Vagina (tissue), 2 donors: ENCODE measurements at regions not wholly inside any gene's neighbourhood (a gene's known extent, or its start where the extent isn't known, plus 50 kb on each side); places are given as distances from the start of the nearest gene placed in this dataset.

Source experiments
- POLR2A ChIP-seq, 2 donors: fragments of 450-650 bp; IDR thresholded peaks; one replicate each; pipeline ENCODE4 v1.6.1; 2017; ENCODE audit warnings: antibody characterized with exemption in 2 of 2, mild to moderate bottlenecking in 2 of 2, moderate library complexity in 2 of 2
- POLR2AphosphoS5 ChIP-seq, 2 donors: sonication (generic); formaldehyde crosslinking; IDR thresholded peaks; one replicate each; pipeline ENCODE4 v1.9.0; 2017; ENCODE audit warnings: antibody characterized with exemption in 2 of 2, mild to moderate bottlenecking in 2 of 2, low read depth in 1 of 2; ENCODE audit not compliant: insufficient read depth in 1 of 2
- TF ChIP-seq, protein P1 (sequence below), 3 experiments: fragments of 450-650 bp in 2 of 3; fragments of 200-600 bp in 1 of 3; sonication (generic) in 1 of 3; IDR thresholded peaks; one replicate each; pipeline ENCODE4 v1.5.1; 2017 to 2019; ENCODE audit warnings: antibody characterized with exemption in 3 of 3, mild to moderate bottlenecking in 2 of 3, moderate library complexity in 2 of 3

DNA sequence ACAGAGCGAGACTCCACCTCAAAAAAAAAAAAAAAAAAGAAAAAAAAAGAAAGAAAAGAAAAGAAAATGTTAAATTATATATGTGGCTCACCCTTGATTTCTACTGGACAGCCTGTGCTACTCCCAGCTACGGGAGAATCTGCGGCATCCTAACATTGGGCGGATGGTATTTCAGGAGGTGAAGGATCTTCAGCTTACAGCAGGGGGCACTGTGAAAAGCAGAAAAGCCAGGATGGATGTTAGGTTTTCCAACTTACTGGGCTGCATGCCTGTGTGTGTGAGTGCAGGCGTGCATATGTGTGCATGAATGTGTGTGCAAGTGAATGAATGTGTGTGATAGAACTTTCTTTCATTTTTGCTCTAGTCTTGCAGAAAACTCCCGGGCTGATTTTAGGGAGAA lies 1066.5 kb downstream of the TYW1 start:
- TF ChIP-seq POLR2A (IDR thresholded peaks at IDR 0.05) (no peak), POLR2AphosphoS5 (IDR thresholded peaks at IDR 0.05; ENCODE audit: insufficient read depth in 1 of 2, low read depth in 1 of 2) (no peak)
- TF ChIP-seq, protein P1, sequence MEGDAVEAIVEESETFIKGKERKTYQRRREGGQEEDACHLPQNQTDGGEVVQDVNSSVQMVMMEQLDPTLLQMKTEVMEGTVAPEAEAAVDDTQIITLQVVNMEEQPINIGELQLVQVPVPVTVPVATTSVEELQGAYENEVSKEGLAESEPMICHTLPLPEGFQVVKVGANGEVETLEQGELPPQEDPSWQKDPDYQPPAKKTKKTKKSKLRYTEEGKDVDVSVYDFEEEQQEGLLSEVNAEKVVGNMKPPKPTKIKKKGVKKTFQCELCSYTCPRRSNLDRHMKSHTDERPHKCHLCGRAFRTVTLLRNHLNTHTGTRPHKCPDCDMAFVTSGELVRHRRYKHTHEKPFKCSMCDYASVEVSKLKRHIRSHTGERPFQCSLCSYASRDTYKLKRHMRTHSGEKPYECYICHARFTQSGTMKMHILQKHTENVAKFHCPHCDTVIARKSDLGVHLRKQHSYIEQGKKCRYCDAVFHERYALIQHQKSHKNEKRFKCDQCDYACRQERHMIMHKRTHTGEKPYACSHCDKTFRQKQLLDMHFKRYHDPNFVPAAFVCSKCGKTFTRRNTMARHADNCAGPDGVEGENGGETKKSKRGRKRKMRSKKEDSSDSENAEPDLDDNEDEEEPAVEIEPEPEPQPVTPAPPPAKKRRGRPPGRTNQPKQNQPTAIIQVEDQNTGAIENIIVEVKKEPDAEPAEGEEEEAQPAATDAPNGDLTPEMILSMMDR (IDR thresholded peaks at IDR 0.05), result no peak
